ENCODE measurements at regions not wholly inside any gene's neighbourhood (a gene's known extent, or its start where the extent isn't known, plus 50 kb on each side); places are given as distances from the start of the nearest gene placed in this dataset.
A peak's percentile ranks its signal among the peaks of the same experiment; 100 is the strongest.
"Not testable (repeated sequence)": the region's sequence is repeated elsewhere in the genome, so short reads cannot be mapped to it uniquely, and the experiment has no call there.

DNA sequence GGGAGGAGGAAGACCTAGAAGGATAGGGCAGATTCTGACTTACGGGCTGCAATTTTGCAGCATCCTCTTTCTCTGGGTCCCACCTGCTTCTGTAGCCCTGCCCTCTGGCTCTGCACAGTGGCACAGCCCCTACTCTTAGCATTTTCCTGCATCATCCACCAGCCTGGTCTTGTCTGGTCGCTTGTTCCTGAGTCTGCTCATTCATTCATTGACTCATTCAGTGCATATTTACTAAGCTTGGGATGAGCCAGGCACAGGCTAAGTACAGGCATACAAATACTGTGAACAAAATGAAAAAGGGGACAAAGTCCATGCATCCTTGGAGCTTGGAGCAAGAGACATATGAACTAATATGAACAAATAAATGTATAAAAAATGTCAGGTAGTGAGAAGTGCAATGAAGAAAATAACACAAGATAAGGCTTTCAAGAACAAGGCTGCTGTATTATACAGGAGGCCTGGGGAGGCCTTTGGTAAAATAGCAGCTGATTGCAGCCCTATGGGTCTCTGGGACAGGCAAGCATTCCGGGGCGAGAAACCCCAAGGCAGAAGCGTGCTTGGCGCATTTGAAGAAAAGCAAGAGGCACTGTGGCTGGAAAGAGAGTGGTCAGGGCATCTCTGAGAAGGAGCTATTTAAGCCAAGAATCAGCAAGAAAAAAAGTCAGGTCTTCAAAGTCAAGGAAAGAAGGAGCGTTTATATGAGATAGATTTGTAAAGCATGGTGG, 108.0 kb upstream of the ALX4 start:
- no peak for DNase-seq

GRCh38 chr11:44418456-44418830, 108.5 kb upstream of the ALX4 start:
- no peak for DNase-seq

- DNase-seq: no peak
Measured at GRCh38 chr11:44421090-44421675, 111.2 kb upstream of the ALX4 start.

- DNase-seq: no peak
Measured at GRCh38 chr11:44423289-44423688, 113.3 kb upstream of the ALX4 start.

DNA sequence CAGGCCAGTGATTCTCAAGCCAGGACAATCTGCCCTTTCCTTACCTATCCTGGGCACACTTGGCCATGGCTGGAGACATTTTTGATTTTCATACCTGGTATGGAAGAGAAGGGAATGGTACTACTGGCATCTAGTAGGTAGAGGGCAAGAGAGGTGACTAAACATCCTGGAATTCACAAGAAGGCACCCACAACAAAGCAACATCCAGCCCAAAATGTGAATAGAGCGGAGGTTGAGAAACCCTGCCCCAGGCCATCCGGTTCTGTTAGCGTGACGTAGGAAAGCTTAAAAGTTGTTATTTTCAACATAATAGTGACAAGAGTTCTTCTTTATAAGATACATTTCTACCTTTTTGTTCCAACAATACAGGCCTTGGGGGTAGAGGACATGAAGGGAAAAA, 114.9 kb upstream of the ALX4 start:
- DNase-seq: no peak

GRCh38 chr11:44426119-44426518, 116.2 kb upstream of the ALX4 start:
- no peak for DNase-seq

GRCh38 chr11:44426958-44427357, 117.0 kb upstream of the ALX4 start:
- no peak for DNase-seq

DNA sequence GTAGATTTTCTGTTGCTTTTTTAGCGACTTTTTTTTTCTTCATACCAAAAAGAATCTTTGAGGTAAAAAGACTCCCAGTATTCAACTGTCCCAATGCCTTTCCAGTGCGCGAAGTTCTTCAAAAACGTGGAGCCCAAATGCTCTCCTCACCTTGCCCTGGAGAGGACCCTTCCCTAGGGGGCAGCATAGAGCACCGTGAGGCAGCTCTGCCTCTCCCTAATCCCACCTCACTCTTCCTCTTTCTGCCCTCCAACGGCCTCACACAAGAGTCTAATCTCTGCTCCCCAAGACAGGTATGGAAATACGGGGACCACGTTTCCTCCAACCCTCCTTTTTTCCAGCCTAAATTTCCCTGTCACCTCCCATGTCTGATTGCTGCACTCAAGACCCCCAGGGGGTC, 117.5 kb upstream of the ALX4 start:
- DNase-seq: no peak

- DNase-seq: no peak
Measured at GRCh38 chr11:44430140-44430539, 120.2 kb upstream of the ALX4 start.

DNA sequence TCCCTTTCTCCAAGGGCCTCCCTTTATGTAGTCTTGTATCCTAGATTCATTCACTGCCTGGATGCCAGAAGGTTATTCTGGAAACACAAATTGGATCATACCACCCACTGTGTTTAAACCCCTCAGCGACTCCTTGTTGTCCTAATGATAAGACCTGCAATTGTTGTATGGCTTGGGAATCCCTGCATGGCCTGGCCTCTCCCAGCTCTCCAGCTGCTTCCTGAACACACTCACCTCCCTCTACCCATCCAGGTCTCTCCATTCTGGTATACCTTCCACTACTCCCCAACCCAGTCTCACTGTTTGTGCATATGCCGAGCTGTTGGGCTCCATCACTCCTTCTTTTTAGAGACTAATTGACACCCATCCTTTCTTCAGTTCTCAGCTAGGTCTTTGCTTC, 124.3 kb upstream of the ALX4 start:
- DNase-seq: no peak

GRCh38 chr11:44437122-44437521, 127.2 kb upstream of the ALX4 start:
- no peak for DNase-seq

- DNase-seq: not testable (repeated sequence)
Measured at GRCh38 chr11:44442893-44443673, 122.4 kb upstream of the CD82 start.

DNA sequence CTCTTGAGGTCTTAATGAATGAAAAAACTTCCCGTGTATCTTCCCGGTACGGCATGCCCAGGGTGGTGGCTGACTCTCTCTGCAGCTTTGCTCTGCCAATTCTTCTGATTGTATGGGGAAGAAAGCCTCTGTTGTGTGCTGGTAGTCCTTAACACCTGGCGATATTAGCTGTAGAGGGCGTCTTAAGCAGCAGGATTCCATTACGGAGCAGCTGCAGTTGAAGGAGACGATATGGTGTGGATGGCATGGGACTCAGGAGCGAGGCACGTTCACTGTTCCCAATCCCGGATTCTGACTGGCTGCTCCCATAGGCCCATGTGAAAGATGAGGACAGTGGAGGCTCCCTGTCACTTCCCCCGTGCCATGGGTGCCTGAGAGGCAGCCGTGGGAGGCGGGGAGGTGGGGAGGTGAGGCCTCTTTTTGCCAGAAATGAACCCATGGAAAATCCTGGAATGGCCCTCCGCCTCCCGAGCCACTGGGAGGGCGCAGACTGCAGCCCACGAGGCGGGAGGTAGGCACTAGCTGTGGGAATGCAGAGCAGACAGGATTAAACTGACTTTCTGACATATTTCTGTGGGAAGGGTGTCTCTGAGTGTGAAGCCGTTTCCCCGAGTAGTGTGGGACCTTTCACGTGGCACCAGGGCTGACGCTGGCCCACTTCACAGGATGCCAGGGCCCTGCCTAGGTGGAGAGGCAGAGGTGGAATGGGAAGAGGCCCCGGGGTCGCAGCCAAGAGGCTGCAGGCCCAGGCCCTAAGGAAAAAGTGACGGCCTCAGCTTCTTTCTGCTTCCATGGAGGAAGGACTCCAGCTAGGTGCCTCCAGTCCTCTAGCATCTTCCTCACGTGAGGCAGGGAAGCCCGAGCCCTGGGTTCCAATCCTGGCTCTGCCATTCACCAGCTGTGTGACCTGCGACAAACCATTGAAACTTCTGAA, 121.4 kb upstream of the CD82 start:
- DNase-seq: no peak

DNA sequence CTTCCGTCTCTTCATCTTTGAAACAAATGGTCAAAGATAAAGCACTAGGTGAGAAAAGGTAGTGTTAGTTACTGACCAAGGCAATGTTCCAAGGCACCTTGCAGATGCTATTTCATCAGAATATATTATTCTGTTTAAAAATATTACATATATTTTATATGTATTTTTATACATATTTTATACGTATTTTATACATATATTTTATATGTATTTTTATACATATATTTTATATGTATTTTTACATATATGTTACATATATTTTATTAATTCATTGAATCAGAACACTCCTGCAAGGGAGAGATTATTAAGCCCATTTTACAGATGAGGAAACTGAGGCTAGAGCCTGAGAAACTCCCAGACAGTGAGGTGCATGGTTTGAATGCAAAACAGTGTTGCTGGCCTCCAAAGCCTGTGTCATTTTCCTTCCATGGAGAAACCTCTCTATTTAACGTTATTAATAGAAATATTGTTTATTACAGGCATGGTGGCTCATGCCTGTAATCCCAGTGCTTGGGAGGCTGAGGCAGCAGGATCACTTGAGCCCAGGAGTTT, 120.6 kb upstream of the CD82 start:
- DNase-seq: no peak

- DNase-seq: no peak
Measured at GRCh38 chr11:44445500-44446365, 119.7 kb upstream of the CD82 start.

GRCh38 chr11:44446366-44446762, 119.1 kb upstream of the CD82 start:
- peak in 1 of 2 donors; percentile 9 for DNase-seq

GRCh38 chr11:44446996-44447771, 118.3 kb upstream of the CD82 start:
- DNase-seq: no peak

- no peak for DNase-seq
Measured at GRCh38 chr11:44450295-44450932, 115.0 kb upstream of the CD82 start.

GRCh38 chr11:44451706-44452105, 113.8 kb upstream of the CD82 start:
- DNase-seq: no peak
